ENCODE measurements at regions not wholly inside any gene's neighbourhood (a gene's known extent, or its start where the extent isn't known, plus 50 kb on each side); places are given as distances from the start of the nearest gene placed in this dataset.

- no peaks in the 10 kb centered on the region for H3K9me3 ChIP-seq (ENCODE audit: severe bottlenecking)
- no peak for DNase-seq
- H3K27me3 ChIP-seq (ENCODE audit: insufficient read depth, low read depth, severe bottlenecking): no peaks in the 10 kb centered on the region
- H3K4me3 ChIP-seq (ENCODE audit: low read depth, low read length): no peak overlapping the region
- no peak for TF ChIP-seq CTCF (IDR thresholded peaks at IDR 0.05; ENCODE audit: low read depth, low read length)
- no peaks in the 10 kb centered on the region for H3K36me3 ChIP-seq
- H3K27ac ChIP-seq: no peak overlapping the region
Observed at GRCh38 chr10:29183301-29183945, 105.4 kb upstream of the LYZL1 start.

- TF ChIP-seq CTCF (IDR thresholded peaks at IDR 0.05; ENCODE audit: low read depth, low read length): no peak
- no peak for DNase-seq
- H3K9me3 ChIP-seq (ENCODE audit: severe bottlenecking): no peaks in the 10 kb centered on the region
- H3K4me3 ChIP-seq (ENCODE audit: low read depth, low read length): no peak overlapping the region
- no peaks in the 10 kb centered on the region for H3K36me3 ChIP-seq
- no peaks in the 10 kb centered on the region for H3K27me3 ChIP-seq (ENCODE audit: insufficient read depth, low read depth, severe bottlenecking)
- no peak overlapping the region for H3K27ac ChIP-seq
Observed at GRCh38 chr10:29184205-29185000, 104.5 kb upstream of the LYZL1 start.

- no peak for DNase-seq
- Histone ChIP-seq H3K9me3 (ENCODE audit: severe bottlenecking) (no peaks in the 10 kb centered on the region), H3K27ac (no peak overlapping the region), H3K4me3 (ENCODE audit: low read depth, low read length) (no peak overlapping the region), H3K36me3 (no peaks in the 10 kb centered on the region), H3K27me3 (ENCODE audit: insufficient read depth, low read depth, severe bottlenecking) (no peaks in the 10 kb centered on the region)
- no peak for TF ChIP-seq CTCF (IDR thresholded peaks at IDR 0.05; ENCODE audit: low read depth, low read length)
Observed at GRCh38 chr10:29185050-29185449, 103.8 kb upstream of the LYZL1 start.

GRCh38 chr10:29186221-29186620, 102.6 kb upstream of the LYZL1 start:
- DNase-seq: no peak
- H3K4me3 ChIP-seq (ENCODE audit: low read depth, low read length): no peak overlapping the region
- H3K9me3 ChIP-seq (ENCODE audit: severe bottlenecking): no peaks in the 10 kb centered on the region
- no peaks in the 10 kb centered on the region for H3K36me3 ChIP-seq
- no peak overlapping the region for H3K27ac ChIP-seq
- no peaks in the 10 kb centered on the region for H3K27me3 ChIP-seq (ENCODE audit: insufficient read depth, low read depth, severe bottlenecking)
- TF ChIP-seq CTCF (IDR thresholded peaks at IDR 0.05; ENCODE audit: low read depth, low read length): no peak

- no peaks in the 10 kb centered on the region for H3K27me3 ChIP-seq (ENCODE audit: insufficient read depth, low read depth, severe bottlenecking)
- no peak overlapping the region for H3K4me3 ChIP-seq (ENCODE audit: low read depth, low read length)
- H3K27ac ChIP-seq: no peak overlapping the region
- H3K9me3 ChIP-seq (ENCODE audit: severe bottlenecking): no peaks in the 10 kb centered on the region
- TF ChIP-seq CTCF (IDR thresholded peaks at IDR 0.05; ENCODE audit: low read depth, low read length): no peak
- H3K36me3 ChIP-seq: no peaks in the 10 kb centered on the region
- DNase-seq: no peak
Observed at GRCh38 chr10:29189256-29189655, 99.6 kb upstream of the LYZL1 start.

Measured in WERI-Rb-1 (cell line).